ENCODE measurements at regions not wholly inside any gene's neighbourhood (a gene's known extent, or its start where the extent isn't known, plus 50 kb on each side); places are given as distances from the start of the nearest gene placed in this dataset.

GRCh38 chr19:31694761-31695160 is 345.5 kb upstream of the TSHZ3 start:
- TF ChIP-seq, protein P1, sequence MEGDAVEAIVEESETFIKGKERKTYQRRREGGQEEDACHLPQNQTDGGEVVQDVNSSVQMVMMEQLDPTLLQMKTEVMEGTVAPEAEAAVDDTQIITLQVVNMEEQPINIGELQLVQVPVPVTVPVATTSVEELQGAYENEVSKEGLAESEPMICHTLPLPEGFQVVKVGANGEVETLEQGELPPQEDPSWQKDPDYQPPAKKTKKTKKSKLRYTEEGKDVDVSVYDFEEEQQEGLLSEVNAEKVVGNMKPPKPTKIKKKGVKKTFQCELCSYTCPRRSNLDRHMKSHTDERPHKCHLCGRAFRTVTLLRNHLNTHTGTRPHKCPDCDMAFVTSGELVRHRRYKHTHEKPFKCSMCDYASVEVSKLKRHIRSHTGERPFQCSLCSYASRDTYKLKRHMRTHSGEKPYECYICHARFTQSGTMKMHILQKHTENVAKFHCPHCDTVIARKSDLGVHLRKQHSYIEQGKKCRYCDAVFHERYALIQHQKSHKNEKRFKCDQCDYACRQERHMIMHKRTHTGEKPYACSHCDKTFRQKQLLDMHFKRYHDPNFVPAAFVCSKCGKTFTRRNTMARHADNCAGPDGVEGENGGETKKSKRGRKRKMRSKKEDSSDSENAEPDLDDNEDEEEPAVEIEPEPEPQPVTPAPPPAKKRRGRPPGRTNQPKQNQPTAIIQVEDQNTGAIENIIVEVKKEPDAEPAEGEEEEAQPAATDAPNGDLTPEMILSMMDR (IDR thresholded peaks at IDR 0.05) = no peak
- TF ChIP-seq POLR2A (IDR thresholded peaks at IDR 0.05) = no peak
